Chondrocyte (in vitro differentiated cells): ENCODE measurements at regions not wholly inside any gene's neighbourhood (a gene's known extent, or its start where the extent isn't known, plus 50 kb on each side); places are given as distances from the start of the nearest gene placed in this dataset.
"Not testable (repeated sequence)": the region's sequence is repeated elsewhere in the genome, so short reads cannot be mapped to it uniquely, and the experiment has no call there.

Experiments
- DNase-seq: peaks from one replicate; pipeline ENCODE4 v3.0.0; 2021; ENCODE audit warnings: mixed read lengths, low spot score
- H3K27ac Mint-ChIP-seq: one replicate; pipeline ENCODE4 v1.8.0; 2021; ENCODE audit warnings: mild to moderate bottlenecking, moderate library complexity, mixed read lengths; ENCODE audit not compliant: unreplicated experiment
- H3K27me3 Mint-ChIP-seq: 2 replicates; pipeline ENCODE4 v1.8.0; 2021; ENCODE audit warnings: low read depth, mixed read lengths
- H3K36me3 Mint-ChIP-seq: 2 replicates; pipeline ENCODE4 v1.8.0; 2021; ENCODE audit warnings: low read depth, mixed read lengths
- H3K4me1 Mint-ChIP-seq: 2 replicates; pipeline ENCODE4 v1.8.0; 2021; ENCODE audit warnings: low read depth, mild to moderate bottlenecking, mixed read lengths
- H3K4me3 Mint-ChIP-seq: one replicate; pipeline ENCODE4 v1.8.0; 2021; ENCODE audit warnings: mild to moderate bottlenecking, moderate library complexity, mixed read lengths; ENCODE audit not compliant: unreplicated experiment
- H3K9me3 Mint-ChIP-seq: 2 replicates; pipeline ENCODE4 v1.8.0; 2021; ENCODE audit warnings: low read depth, mixed read lengths
- TF ChIP-seq, protein P1 (sequence below): fragments of 200-600 bp; sonication (generic); IDR thresholded peaks from 2 replicates; pipeline ENCODE4 v1.5.0; 2021; ENCODE audit warnings: antibody characterized with exemption, mild to moderate bottlenecking, moderate library complexity

DNA sequence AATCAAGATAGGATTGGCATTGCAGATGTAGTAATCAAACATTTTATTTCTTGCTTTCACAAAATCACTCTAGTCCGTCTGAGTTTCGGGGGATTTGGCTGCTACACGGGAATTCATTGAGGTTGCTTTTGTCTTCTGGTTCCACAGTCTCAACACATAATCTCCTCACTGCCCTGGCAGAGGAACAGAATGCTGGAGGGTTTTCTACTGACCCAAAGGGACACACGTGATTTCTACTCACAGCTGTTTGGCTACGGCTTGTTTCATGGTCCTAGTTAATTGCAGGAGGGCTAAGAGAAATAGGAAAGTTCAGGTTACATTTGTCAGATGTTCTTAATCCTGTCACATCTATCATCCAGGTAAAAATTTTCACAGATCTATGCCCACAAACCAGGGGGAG lies 1811.6 kb downstream of the ARAP2 start:
- no peak overlapping the region for H3K27ac Mint-ChIP-seq
- TF ChIP-seq, protein P1, sequence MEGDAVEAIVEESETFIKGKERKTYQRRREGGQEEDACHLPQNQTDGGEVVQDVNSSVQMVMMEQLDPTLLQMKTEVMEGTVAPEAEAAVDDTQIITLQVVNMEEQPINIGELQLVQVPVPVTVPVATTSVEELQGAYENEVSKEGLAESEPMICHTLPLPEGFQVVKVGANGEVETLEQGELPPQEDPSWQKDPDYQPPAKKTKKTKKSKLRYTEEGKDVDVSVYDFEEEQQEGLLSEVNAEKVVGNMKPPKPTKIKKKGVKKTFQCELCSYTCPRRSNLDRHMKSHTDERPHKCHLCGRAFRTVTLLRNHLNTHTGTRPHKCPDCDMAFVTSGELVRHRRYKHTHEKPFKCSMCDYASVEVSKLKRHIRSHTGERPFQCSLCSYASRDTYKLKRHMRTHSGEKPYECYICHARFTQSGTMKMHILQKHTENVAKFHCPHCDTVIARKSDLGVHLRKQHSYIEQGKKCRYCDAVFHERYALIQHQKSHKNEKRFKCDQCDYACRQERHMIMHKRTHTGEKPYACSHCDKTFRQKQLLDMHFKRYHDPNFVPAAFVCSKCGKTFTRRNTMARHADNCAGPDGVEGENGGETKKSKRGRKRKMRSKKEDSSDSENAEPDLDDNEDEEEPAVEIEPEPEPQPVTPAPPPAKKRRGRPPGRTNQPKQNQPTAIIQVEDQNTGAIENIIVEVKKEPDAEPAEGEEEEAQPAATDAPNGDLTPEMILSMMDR, result no peak
- DNase-seq, result no peak

DNA sequence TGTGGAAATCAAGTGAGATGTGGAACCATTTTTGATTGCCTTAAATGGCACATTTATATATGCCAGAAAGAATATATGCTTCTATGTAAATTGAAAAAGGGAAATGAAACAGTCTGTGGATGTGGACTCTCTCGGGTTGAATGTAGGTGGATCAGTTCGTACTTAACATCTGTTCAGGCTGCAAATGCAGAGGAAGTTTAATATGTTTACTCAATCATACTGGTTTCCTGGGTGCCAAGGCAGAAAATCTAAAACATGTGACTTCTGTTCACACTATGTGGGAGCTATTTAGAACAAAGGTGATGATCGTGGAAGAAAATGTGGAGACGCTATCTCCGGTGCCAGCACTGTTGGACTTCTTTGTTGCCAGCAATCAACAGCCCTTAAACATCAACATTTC lies 1809.9 kb downstream of the ARAP2 start:
- H3K27ac Mint-ChIP-seq, H3K4me3 Mint-ChIP-seq, H3K4me1 Mint-ChIP-seq, DNase-seq, H3K27me3 Mint-ChIP-seq, H3K36me3 Mint-ChIP-seq, H3K9me3 Mint-ChIP-seq: not testable (repeated sequence)

More for the DNA sequence above, 1811.6 kb downstream of the ARAP2 start:
- Mint-ChIP-seq H3K36me3 (no peaks in the 10 kb centered on the region), H3K9me3 (no peaks in the 10 kb centered on the region), H3K4me1 (peaks cover 5% of the 10 kb centered on the region), H3K27me3 (no peaks in the 10 kb centered on the region), H3K4me3 (no peak overlapping the region)

DNA sequence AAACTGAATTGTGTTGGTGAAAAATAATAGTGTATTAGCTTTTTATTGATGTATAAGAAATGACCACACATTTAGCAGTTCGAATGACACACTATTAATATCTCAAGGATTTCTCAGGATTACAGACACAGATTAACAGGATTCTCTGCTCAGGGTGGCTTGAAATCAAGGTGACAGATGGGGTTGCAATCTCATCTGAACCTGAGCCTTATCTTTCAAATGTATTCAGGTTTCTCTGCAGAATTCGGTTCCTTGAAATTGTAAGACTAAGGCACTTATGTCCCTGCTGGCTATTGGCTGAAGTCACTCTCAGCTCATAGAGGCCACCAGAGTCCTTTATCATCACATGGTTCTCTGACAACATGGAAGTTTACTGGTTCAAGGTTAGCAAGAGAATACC lies 1780.1 kb downstream of the ARAP2 start:
- Mint-ChIP-seq H3K4me3 (no peak overlapping the region), H3K36me3 (no peaks in the 10 kb centered on the region), H3K4me1 (no peaks in the 10 kb centered on the region), H3K27me3 (no peaks in the 10 kb centered on the region), H3K9me3 (peaks cover 3% of the 10 kb centered on the region), H3K27ac (no peak overlapping the region)
- TF ChIP-seq, protein P1, result no peak
- no peak for DNase-seq

DNA sequence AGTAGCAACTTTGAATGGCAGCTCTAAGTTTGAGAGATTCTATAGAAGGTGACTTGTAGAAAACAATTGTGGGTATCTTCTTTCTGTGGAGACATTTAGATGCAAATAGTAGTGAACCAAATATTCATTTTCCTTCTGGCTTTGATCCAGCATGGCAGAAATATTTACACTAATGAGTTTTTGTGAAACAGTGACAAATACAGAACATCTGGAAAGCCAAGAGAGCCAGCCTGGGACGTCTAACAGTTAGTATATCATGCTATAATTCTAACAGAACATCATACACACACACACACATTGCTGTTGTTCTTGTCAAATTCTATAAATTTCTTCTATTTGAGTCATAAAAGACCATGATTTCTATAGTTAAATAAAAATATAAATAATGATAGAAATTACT lies 1777.9 kb downstream of the ARAP2 start:
- Mint-ChIP-seq H3K4me3 (no peak overlapping the region), H3K36me3 (no peaks in the 10 kb centered on the region), H3K9me3 (peaks cover 3% of the 10 kb centered on the region), H3K4me1 (no peaks in the 10 kb centered on the region), H3K27me3 (no peaks in the 10 kb centered on the region), H3K27ac (no peak overlapping the region)
- DNase-seq, result no peak
- TF ChIP-seq, protein P1, result no peak

DNA sequence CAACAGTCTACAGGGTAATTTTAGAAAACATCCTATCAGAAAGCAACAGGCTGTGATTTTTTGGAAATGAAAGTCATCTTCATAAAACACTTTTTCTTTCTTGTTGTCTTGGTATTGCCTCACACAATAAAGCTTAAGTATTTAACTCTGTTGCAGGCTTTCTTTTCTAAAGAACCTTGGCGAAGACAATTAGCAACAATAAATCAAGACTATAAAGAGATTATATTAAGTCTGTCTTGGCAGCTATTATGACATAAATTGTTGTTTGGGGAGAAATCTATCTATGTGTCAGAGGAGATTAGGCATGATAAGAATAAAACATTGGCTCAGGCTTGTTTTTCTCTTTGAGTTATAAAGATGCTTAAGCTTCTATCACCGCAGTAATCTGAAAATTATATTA lies 1774.8 kb downstream of the ARAP2 start:
- DNase-seq, result no peak
- Mint-ChIP-seq H3K9me3 (peaks cover 3% of the 10 kb centered on the region), H3K36me3 (no peaks in the 10 kb centered on the region), H3K27me3 (no peaks in the 10 kb centered on the region), H3K4me3 (no peak overlapping the region), H3K4me1 (peaks cover 3% of the 10 kb centered on the region), H3K27ac (no peak overlapping the region)
- TF ChIP-seq, protein P1, result no peak

DNA sequence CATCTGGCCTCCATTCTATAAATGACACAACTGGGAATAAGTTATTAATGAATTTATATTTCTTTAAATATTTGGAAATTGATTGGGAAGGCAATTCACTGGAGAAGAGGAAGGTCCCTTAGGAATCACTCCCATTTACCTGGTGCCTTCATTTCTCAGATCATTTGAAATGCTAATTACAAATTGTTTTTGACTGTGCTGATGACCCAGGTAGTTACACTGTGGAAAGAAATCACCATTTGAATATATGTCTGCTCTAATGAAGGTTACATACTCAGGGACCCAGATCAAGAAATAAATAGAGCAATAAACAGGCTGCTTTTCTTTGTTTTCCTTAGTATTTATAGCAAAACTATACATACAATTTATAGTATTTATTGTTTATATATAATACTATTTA lies 1759.1 kb downstream of the ARAP2 start:
- Mint-ChIP-seq H3K27ac (no peak overlapping the region), H3K4me1 (no peaks in the 10 kb centered on the region), H3K9me3 (no peaks in the 10 kb centered on the region), H3K27me3 (no peaks in the 10 kb centered on the region), H3K36me3 (no peaks in the 10 kb centered on the region), H3K4me3 (no peak overlapping the region)
- TF ChIP-seq, protein P1, result no peak
- no peak for DNase-seq
